Right lobe of liver (tissue), 4 donors: ENCODE measurements at regions not wholly inside any gene's neighbourhood (a gene's known extent, or its start where the extent isn't known, plus 50 kb on each side); places are given as distances from the start of the nearest gene placed in this dataset.

Experiments used
- POLR2A ChIP-seq: fragments of 450-650 bp; IDR thresholded peaks from one replicate; pipeline ENCODE4 v1.6.1; 2017; ENCODE audit warnings: antibody characterized with exemption, mild to moderate bottlenecking
- TF ChIP-seq, protein P1 (sequence below), 4 donors: fragments of 200-600 bp in 3 of 4; fragments of 450-650 bp in 1 of 4; IDR thresholded peaks; one replicate each; pipeline versions ENCODE4 v1.5.1 to v1.8.0; 2016 to 2022; ENCODE audit warnings: antibody characterized with exemption in 4 of 4, mild to moderate bottlenecking in 2 of 4
- donor health status: DM: no; HTN: no; CAD: no.
- donor health status: DM: no; HTN: no; CAD: no.
- donor health status: DM: no; HTN: yes; CAD: no.

DNA sequence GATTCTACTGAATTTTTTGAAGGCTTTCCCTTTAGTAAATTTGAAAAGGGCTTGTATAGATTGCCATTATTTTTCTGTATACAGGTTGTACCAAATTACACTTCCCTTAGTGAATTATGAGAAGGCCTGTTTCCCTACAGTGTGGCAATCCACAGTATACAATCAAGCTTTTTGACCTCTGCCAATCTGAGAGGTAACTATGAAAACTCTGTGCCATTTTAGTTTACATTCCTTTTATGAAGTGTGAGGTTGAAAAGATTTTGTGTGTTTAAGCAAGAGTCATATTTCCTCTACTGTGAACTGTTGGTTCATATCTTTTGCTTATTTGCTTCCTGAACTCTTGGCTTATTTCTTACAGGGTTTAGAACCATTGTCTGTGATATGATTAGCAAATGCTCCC is 432.5 kb downstream of the KCNA4 start:
- TF ChIP-seq, protein P1, sequence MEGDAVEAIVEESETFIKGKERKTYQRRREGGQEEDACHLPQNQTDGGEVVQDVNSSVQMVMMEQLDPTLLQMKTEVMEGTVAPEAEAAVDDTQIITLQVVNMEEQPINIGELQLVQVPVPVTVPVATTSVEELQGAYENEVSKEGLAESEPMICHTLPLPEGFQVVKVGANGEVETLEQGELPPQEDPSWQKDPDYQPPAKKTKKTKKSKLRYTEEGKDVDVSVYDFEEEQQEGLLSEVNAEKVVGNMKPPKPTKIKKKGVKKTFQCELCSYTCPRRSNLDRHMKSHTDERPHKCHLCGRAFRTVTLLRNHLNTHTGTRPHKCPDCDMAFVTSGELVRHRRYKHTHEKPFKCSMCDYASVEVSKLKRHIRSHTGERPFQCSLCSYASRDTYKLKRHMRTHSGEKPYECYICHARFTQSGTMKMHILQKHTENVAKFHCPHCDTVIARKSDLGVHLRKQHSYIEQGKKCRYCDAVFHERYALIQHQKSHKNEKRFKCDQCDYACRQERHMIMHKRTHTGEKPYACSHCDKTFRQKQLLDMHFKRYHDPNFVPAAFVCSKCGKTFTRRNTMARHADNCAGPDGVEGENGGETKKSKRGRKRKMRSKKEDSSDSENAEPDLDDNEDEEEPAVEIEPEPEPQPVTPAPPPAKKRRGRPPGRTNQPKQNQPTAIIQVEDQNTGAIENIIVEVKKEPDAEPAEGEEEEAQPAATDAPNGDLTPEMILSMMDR (IDR thresholded peaks at IDR 0.05): no peak
- no peak for TF ChIP-seq POLR2A
